IgD-negative memory B cell (primary cell): ENCODE measurements at regions not wholly inside any gene's neighbourhood (a gene's known extent, or its start where the extent isn't known, plus 50 kb on each side); places are given as distances from the start of the nearest gene placed in this dataset.
A peak's percentile ranks its signal among the peaks of the same experiment; 100 is the strongest.

ENCODE experiments used
- H3K27ac Mint-ChIP-seq, 3 donors: one replicate each; pipeline ENCODE4 v1.8.0; 2020 to 2022; ENCODE audit warnings: mild to moderate bottlenecking in 3 of 3, mixed read lengths in 3 of 3, moderate library complexity in 1 of 3
- H3K27me3 Mint-ChIP-seq: one replicate; pipeline ENCODE4 v1.8.0; 2021; ENCODE audit warnings: mixed read lengths
- H3K36me3 Mint-ChIP-seq: one replicate; pipeline ENCODE4 v1.8.0; 2020; ENCODE audit warnings: mild to moderate bottlenecking, mixed read lengths
- H3K4me1 Mint-ChIP-seq, 3 donors: one replicate each; pipeline ENCODE4 v1.8.0; 2020 to 2022; ENCODE audit warnings: mixed read lengths in 3 of 3, mild to moderate bottlenecking in 1 of 3
- H3K4me3 Mint-ChIP-seq, 4 donors: one replicate each; pipeline ENCODE4 v1.8.0; 2020 to 2022; ENCODE audit warnings: mild to moderate bottlenecking in 4 of 4, mixed read lengths in 4 of 4, moderate library complexity in 3 of 4
- H3K9me3 Mint-ChIP-seq, 3 donors: one replicate each; pipeline ENCODE4 v1.8.0; 2020 to 2021; ENCODE audit warnings: mixed read lengths in 3 of 3, mild to moderate bottlenecking in 1 of 3

DNA sequence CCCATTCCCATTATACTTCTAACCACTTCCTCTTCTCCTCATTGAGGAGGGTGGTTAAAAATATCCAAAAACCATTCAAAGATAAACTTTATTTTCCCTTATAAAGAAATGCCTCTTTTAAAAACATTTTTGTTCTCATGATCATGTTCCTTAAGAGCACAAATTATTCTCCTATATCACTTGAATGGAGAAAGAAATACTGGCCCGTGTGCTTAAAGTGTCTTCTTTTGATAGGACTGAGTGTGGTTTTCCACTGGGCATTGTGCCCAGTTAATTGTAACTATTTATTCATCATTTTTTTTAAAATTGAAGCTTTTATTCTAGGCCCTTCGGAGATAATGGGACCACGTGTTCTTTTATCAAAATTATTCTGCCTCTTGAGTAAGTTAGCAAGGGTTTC lies 871.5 kb downstream of the QKI start:
- H3K36me3 Mint-ChIP-seq = no peaks in the 10 kb centered on the region
- H3K4me1 Mint-ChIP-seq = no peaks in the 10 kb centered on the region
- no peaks in the 10 kb centered on the region for H3K27me3 Mint-ChIP-seq
- H3K27ac Mint-ChIP-seq = no peak overlapping the region
- peaks cover 0 to 3% (median 0%) of the 10 kb centered on the region in 3 donors for H3K9me3 Mint-ChIP-seq
- H3K4me3 Mint-ChIP-seq = no peak overlapping the region

DNA sequence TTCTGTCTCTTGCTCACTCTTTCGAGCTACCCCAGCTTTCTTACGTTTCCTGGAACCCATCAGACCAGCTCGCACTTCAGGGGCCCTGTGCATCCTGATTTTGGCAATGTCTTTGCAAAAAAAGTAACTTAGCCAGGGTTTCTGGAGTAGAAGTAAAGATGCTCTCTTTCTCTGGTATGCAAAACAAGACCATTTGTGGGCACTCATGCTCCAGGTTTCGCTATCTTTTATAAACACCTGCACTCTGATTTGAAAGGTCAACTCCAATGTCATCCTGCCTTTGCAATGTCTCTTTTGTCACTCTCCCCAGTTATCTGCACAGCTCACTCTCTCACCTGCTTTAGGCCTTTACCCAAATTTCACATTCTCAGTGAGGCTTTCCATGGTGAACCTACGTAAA lies 869.1 kb downstream of the QKI start:
- H3K9me3 Mint-ChIP-seq = peaks cover 0 to 4% (median 0%) of the 10 kb centered on the region in 3 donors
- H3K4me1 Mint-ChIP-seq = no peaks in the 10 kb centered on the region
- no peaks in the 10 kb centered on the region for H3K27me3 Mint-ChIP-seq
- H3K4me3 Mint-ChIP-seq = no peak overlapping the region
- H3K27ac Mint-ChIP-seq = no peak overlapping the region
- no peaks in the 10 kb centered on the region for H3K36me3 Mint-ChIP-seq

DNA sequence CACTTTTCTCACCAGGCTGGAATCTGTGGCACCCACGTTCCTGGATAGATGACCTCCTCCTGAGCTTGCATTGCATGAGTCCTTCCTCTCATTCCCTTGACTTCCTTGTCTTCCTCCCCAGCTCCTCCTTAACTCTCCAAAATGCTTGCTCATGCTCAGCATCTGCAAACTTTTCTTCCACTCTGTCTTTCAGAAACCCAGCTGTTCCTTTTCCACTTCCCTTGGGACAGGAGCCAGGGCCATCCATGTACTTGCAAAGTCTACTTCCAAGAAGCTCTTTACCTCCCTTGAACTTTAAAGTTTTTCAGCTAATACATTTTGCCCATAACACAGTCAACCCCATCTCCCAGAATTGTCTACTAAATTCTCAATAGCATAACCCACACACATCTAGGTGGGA lies 861.7 kb downstream of the QKI start:
- Mint-ChIP-seq H3K27me3 (no peaks in the 10 kb centered on the region), H3K36me3 (no peaks in the 10 kb centered on the region), H3K27ac (no peak overlapping the region), H3K9me3 (peaks cover 0 to 14% (median 4%) of the 10 kb centered on the region in 3 donors), H3K4me1 (no peaks in the 10 kb centered on the region), H3K4me3 (no peak overlapping the region)

GRCh38 chr6:164275773-164276172 lies 861.3 kb downstream of the QKI start:
- H3K4me3 Mint-ChIP-seq = no peak overlapping the region
- no peak overlapping the region for H3K27ac Mint-ChIP-seq
- H3K9me3 Mint-ChIP-seq = peaks cover 0 to 14% (median 4%) of the 10 kb centered on the region in 3 donors
- no peaks in the 10 kb centered on the region for H3K36me3 Mint-ChIP-seq
- H3K27me3 Mint-ChIP-seq = no peaks in the 10 kb centered on the region
- H3K4me1 Mint-ChIP-seq = no peaks in the 10 kb centered on the region

- H3K36me3 Mint-ChIP-seq = no peaks in the 10 kb centered on the region
- no peaks in the 10 kb centered on the region for H3K27me3 Mint-ChIP-seq
- no peak overlapping the region for H3K4me3 Mint-ChIP-seq
- peaks cover 0 to 14% (median 4%) of the 10 kb centered on the region in 3 donors for H3K9me3 Mint-ChIP-seq
- peak overlapping the region in 1 of 3 donors; percentile 24 for H3K27ac Mint-ChIP-seq
- no peaks in the 10 kb centered on the region for H3K4me1 Mint-ChIP-seq
These were observed 860.0 kb downstream of the QKI start for GRCh38 chr6:164274493-164274892.

DNA sequence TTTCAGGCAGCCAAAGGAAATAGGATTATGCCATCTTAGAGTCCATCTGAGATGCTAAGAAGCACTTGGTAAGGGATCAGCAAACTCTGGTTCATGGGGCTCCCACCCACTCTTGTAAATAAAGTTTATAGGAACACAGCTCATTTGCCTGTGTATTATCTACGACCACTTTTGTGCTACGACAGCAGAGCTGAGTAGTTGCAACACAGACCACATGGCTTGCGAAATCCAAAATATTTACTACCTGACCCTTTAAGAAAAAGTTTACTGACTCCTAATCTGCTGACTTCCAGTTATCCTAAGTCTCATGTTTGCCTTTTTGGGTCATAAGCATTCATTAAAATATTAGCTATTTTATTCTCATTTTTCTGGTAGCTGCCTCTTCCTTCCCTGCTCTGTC lies 859.0 kb downstream of the QKI start:
- no peak overlapping the region for H3K27ac Mint-ChIP-seq
- peaks cover 0 to 10% (median 4%) of the 10 kb centered on the region in 3 donors for H3K9me3 Mint-ChIP-seq
- no peak overlapping the region for H3K4me3 Mint-ChIP-seq
- no peaks in the 10 kb centered on the region for H3K36me3 Mint-ChIP-seq
- no peaks in the 10 kb centered on the region for H3K27me3 Mint-ChIP-seq
- H3K4me1 Mint-ChIP-seq = no peaks in the 10 kb centered on the region

DNA sequence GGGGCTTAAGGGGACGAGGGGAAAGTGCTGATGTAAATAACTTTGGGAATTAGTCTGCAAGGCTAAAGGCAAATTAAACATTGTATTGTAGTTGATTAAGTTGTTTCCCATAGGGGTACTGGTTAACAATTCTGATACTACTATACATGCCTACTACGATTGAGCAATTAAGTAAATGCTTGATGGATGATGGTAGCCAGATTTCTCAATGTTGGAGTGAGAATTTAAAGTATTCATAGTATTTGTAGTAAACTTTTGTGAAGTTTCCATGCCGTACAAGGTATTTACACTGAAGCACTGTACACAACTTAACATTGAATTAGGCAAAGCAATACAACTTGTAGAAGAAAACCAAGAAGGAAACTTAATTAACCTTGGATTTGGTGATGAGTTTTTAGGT lies 852.3 kb downstream of the QKI start:
- Mint-ChIP-seq H3K4me3 (no peak overlapping the region), H3K36me3 (no peaks in the 10 kb centered on the region), H3K9me3 (peaks cover 3 to 6% (median 3%) of the 10 kb centered on the region in 3 donors), H3K27ac (no peak overlapping the region), H3K4me1 (no peaks in the 10 kb centered on the region), H3K27me3 (no peaks in the 10 kb centered on the region)

DNA sequence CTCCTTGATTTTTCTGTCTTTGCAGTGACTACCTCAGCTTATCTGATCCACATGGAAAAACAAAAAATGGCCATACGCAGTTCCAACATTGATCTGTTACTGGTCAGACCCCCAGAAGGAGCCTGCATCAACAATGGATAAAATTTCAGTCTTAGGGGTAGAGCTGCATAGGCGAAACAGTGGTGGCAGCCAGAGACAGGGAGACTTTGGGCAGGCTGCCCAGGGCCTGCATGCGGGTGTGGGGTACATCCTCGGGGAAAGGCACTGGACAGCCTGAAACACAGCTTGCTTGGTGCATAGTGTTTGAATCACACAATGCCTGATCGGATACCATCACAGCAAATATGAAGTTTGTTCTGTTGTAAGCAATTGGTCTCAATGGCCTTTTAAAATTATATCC lies 847.8 kb downstream of the QKI start:
- Mint-ChIP-seq H3K9me3 (peaks cover 3 to 9% (median 4%) of the 10 kb centered on the region in 3 donors), H3K27me3 (no peaks in the 10 kb centered on the region), H3K4me1 (no peaks in the 10 kb centered on the region), H3K4me3 (no peak overlapping the region), H3K36me3 (no peaks in the 10 kb centered on the region), H3K27ac (no peak overlapping the region)

- Mint-ChIP-seq H3K9me3 (peaks cover 0 to 3% (median 2%) of the 10 kb centered on the region in 3 donors), H3K4me1 (no peaks in the 10 kb centered on the region), H3K4me3 (no peak overlapping the region), H3K36me3 (no peaks in the 10 kb centered on the region), H3K27me3 (no peaks in the 10 kb centered on the region), H3K27ac (no peak overlapping the region)
These were observed 843.9 kb downstream of the QKI start for GRCh38 chr6:164258421-164258820.

- Mint-ChIP-seq H3K4me1 (no peaks in the 10 kb centered on the region), H3K27ac (no peak overlapping the region), H3K4me3 (no peak overlapping the region), H3K27me3 (no peaks in the 10 kb centered on the region), H3K36me3 (no peaks in the 10 kb centered on the region), H3K9me3 (peaks cover 0 to 2% (median 0%) of the 10 kb centered on the region in 3 donors)
These were observed 838.4 kb downstream of the QKI start for GRCh38 chr6:164252948-164253347.

GRCh38 chr6:164252291-164252690 lies 837.8 kb downstream of the QKI start:
- no peak overlapping the region for H3K4me3 Mint-ChIP-seq
- no peaks in the 10 kb centered on the region for H3K4me1 Mint-ChIP-seq
- H3K9me3 Mint-ChIP-seq = no peaks in the 10 kb centered on the region
- H3K27me3 Mint-ChIP-seq = no peaks in the 10 kb centered on the region
- H3K36me3 Mint-ChIP-seq = no peaks in the 10 kb centered on the region
- H3K27ac Mint-ChIP-seq = no peak overlapping the region

DNA sequence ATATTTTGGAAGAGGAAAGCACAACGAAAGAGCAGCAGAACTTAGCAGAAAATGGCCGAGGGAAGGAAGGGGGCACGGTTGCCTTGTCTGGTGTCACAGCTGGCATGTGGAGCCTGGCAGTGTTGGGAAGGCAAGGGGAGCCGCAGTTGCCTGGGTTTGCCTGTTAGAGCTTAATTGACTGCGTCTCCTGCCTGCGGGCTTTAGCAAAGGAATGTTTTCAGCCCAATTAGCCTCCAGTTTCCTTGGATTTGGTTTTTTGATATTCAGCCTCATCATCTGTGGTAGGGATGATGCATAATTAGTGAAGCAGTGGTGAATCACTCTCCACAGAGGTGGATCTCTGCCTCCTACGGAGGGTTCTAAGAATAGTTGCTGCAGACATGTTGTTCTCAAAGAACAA lies 832.6 kb downstream of the QKI start:
- no peaks in the 10 kb centered on the region for H3K4me1 Mint-ChIP-seq
- H3K27me3 Mint-ChIP-seq = no peaks in the 10 kb centered on the region
- no peak overlapping the region for H3K4me3 Mint-ChIP-seq
- peaks cover 0 to 2% (median 0%) of the 10 kb centered on the region in 3 donors for H3K9me3 Mint-ChIP-seq
- no peaks in the 10 kb centered on the region for H3K36me3 Mint-ChIP-seq
- no peak overlapping the region for H3K27ac Mint-ChIP-seq

GRCh38 chr6:164246082-164246481 lies 831.6 kb downstream of the QKI start:
- Mint-ChIP-seq H3K4me3 (no peak overlapping the region), H3K4me1 (no peaks in the 10 kb centered on the region), H3K9me3 (peaks cover 0 to 2% (median 0%) of the 10 kb centered on the region in 3 donors), H3K27me3 (no peaks in the 10 kb centered on the region), H3K36me3 (no peaks in the 10 kb centered on the region), H3K27ac (no peak overlapping the region)

DNA sequence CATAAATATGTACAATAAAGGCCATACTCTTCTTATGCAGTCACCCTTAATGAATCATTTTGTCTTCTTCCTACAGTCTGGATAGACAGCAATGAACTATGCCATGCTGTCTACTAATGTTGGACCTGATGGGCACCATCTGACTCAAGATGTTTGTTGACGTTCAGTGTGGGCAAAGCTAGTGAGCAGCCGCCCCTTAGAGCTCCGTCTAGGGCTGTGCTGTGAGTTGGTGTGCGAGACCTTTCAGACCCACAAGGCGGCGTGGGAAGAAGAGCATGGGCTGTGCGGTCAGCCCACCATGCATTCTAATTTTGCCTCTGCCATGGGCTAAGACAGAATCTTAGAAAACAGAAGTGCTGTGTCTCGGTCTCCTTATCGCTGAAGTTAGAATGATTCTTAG lies 829.4 kb downstream of the QKI start:
- Mint-ChIP-seq H3K4me1 (no peaks in the 10 kb centered on the region), H3K27ac (no peak overlapping the region), H3K4me3 (no peak overlapping the region), H3K27me3 (no peaks in the 10 kb centered on the region), H3K9me3 (peaks cover 0 to 2% (median 0%) of the 10 kb centered on the region in 3 donors), H3K36me3 (peaks cover 2% of the 10 kb centered on the region)

- peaks cover 2% of the 10 kb centered on the region for H3K36me3 Mint-ChIP-seq
- no peaks in the 10 kb centered on the region for H3K4me1 Mint-ChIP-seq
- no peak overlapping the region for H3K27ac Mint-ChIP-seq
- H3K9me3 Mint-ChIP-seq = peaks cover 0 to 2% (median 0%) of the 10 kb centered on the region in 3 donors
- no peak overlapping the region for H3K4me3 Mint-ChIP-seq
- no peaks in the 10 kb centered on the region for H3K27me3 Mint-ChIP-seq
These were observed 828.6 kb downstream of the QKI start for GRCh38 chr6:164243012-164243610.

DNA sequence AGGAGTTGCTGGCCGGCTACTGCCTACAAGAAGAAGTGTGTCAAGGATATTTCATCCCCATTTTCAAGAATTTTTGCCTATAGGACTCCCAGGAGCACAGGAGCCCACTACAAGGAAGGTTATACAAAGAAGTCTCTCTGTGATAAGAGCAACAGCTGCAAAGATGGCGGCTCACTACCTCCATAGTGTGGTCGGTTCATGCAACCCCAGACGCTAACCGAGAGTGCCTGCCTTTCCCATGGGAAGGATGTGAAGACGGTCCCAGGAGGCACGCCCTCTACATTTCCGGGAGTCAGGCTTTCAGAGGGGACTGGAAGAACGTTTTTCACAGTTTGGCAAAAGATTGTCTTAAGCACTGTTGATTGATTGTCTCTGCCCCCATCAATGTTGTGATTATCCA lies 816.3 kb downstream of the QKI start:
- H3K4me3 Mint-ChIP-seq = no peak overlapping the region
- peaks cover 2 to 10% (median 4%) of the 10 kb centered on the region in 3 donors for H3K9me3 Mint-ChIP-seq
- no peaks in the 10 kb centered on the region for H3K36me3 Mint-ChIP-seq
- H3K27ac Mint-ChIP-seq = no peak overlapping the region
- H3K27me3 Mint-ChIP-seq = no peaks in the 10 kb centered on the region
- H3K4me1 Mint-ChIP-seq = no peaks in the 10 kb centered on the region
